MM.1S (cell line): ENCODE measurements at regions not wholly inside any gene's neighbourhood (a gene's known extent, or its start where the extent isn't known, plus 50 kb on each side); places are given as distances from the start of the nearest gene placed in this dataset.

ENCODE experiments used
- DNase-seq: peaks from one replicate; pipeline ENCODE4 v3.0.0-alpha.2; 2015
- H2AFZ ChIP-seq: fragments of 300-600 bp; sonication (generic); 2 replicates; pipeline ENCODE4 v1.6.0; 2016; ENCODE audit warnings: antibody characterized with exemption, low read length
- H3F3A ChIP-seq: fragments of 300-600 bp; sonication (generic); 2 replicates; pipeline ENCODE4 v1.6.1; 2016; ENCODE audit warnings: mild to moderate bottlenecking, antibody characterized with exemption, low read length, moderate library complexity, mixed read lengths; ENCODE audit not compliant: insufficient read depth
- H3K27ac ChIP-seq: fragments of 300-600 bp; sonication (generic); 2 replicates; pipeline ENCODE4 v1.5.1; 2016; ENCODE audit warnings: mild to moderate bottlenecking, low read length
- H3K27me3 ChIP-seq: fragments of 300-600 bp; sonication (generic); replicated peaks from 2 replicates; pipeline ENCODE4 v1.6.0; 2016; ENCODE audit warnings: low read length; ENCODE audit not compliant: insufficient read depth
- H3K36me3 ChIP-seq: fragments of 300-600 bp; sonication (generic); replicated peaks from 2 replicates; pipeline ENCODE4 v1.6.1; 2016; ENCODE audit warnings: mild to moderate bottlenecking, low read length, mixed read lengths; ENCODE audit not compliant: insufficient read depth
- H3K4me1 ChIP-seq: fragments of 300-600 bp; sonication (generic); 2 replicates; pipeline ENCODE4 v1.6.1; 2016; ENCODE audit warnings: low read length, mixed read lengths
- H3K4me2 ChIP-seq: fragments of 300-600 bp; sonication (generic); 2 replicates; pipeline ENCODE4 v1.6.0; 2016; ENCODE audit warnings: low read depth, low read length
- H3K4me3 ChIP-seq: fragments of 300-600 bp; sonication (generic); 2 replicates; pipeline ENCODE4 v1.5.1; 2016; ENCODE audit warnings: low read length, mixed read lengths
- H3K79me2 ChIP-seq: fragments of 300-600 bp; sonication (generic); 2 replicates; pipeline ENCODE4 v1.6.1; 2016; ENCODE audit warnings: mixed run types, low read length, mixed read lengths
- H3K9ac ChIP-seq: fragments of 300-600 bp; sonication (generic); 2 replicates; pipeline ENCODE4 v1.6.1; 2016; ENCODE audit warnings: low read length, mixed read lengths
- H3K9me2 ChIP-seq: fragments of 300-600 bp; sonication (generic); replicated peaks from 2 replicates; pipeline ENCODE4 v1.6.1; 2016; ENCODE audit warnings: mild to moderate bottlenecking, low read length, mixed read lengths; ENCODE audit not compliant: insufficient read depth
- H3K9me3 ChIP-seq: fragments of 300-600 bp; sonication (generic); replicated peaks from 2 replicates; pipeline ENCODE4 v1.6.1; 2016; ENCODE audit warnings: mild to moderate bottlenecking, low read length, mixed read lengths; ENCODE audit not compliant: insufficient read depth
- H4K20me1 ChIP-seq: fragments of 300-600 bp; sonication (generic); 2 replicates; pipeline ENCODE4 v1.6.1; 2016; ENCODE audit warnings: mild to moderate bottlenecking, low read length, moderate library complexity, mixed read lengths; ENCODE audit not compliant: insufficient read depth
- CTCF ChIP-seq: fragments of 300-600 bp; sonication (generic); IDR thresholded peaks from 2 replicates; pipeline ENCODE4 v1.5.1; 2016; ENCODE audit warnings: antibody characterized with exemption, low read length, mixed read lengths
- EZH2 ChIP-seq: fragments of 300-600 bp; sonication (generic); optimal IDR thresholded peaks from 2 replicates; pipeline ENCODE3; 2017; ENCODE audit warnings: low read depth, mild to moderate bottlenecking, antibody characterized with exemption, low read length, mixed read lengths
- EZH2phosphoT487 ChIP-seq: fragments of 300-600 bp; sonication (generic); IDR thresholded peaks from 2 replicates; pipeline ENCODE4 v1.6.1; 2018; ENCODE audit warnings: antibody characterized with exemption, low read length

DNA sequence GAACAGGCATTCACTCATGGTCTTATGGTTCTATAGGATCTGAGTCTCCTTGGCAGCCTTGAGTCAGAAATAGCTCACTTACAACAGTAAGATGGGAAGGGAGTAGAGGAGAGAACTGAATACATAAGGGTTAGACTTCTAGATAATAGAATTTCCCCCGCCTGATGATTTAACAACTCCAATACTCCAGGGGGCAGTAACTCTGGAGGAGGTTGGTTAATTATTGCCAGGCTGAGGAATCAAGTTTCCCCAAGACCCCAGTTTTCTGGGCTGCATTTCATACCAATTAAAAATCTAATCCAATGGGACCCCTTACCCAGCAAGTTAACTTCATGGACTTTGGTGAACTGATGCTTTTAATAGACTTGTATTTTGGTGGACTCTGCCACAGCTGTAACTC is 94.2 kb upstream of the MOCS1 start:
- Histone ChIP-seq H3K79me2 (no peaks in the 10 kb centered on the region), H3K27me3 (no peaks in the 10 kb centered on the region), H2AFZ (no peak overlapping the region), H3K9me3 (no peaks in the 10 kb centered on the region), H3K27ac (no peak overlapping the region), H3K36me3 (no peaks in the 10 kb centered on the region), H3K9me2 (no peaks in the 10 kb centered on the region), H4K20me1 (no peaks in the 10 kb centered on the region), H3K9ac (no peak overlapping the region), H3K4me1 (peaks cover 3% of the 10 kb centered on the region; the same call in 1 of the 2 replicates), H3K4me2 (no peak overlapping the region), H3K4me3 (no peak overlapping the region), H3F3A (no peaks in the 10 kb centered on the region)
- TF ChIP-seq EZH2 (no peak), CTCF (no peak), EZH2phosphoT487 (no peak)
- DNase-seq = no peak

DNA sequence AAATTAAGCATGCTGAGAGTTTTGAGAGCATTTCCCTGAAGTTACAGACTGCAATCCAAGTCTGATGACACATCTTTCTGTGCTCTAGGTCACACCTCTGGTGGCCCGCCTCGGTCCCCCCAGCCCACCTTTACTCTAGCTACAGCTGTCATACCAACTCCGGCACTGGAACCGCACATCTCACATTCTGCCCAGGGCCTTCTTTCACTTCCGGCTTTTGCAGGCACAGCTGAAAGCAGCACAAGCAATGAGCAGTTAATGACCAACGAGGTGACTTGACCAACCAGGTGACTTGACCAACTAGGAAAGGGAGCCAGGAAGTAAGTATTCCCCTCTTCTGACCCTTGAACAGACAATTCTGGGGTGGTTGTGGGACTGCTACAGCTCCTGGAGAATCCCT is 88.6 kb upstream of the MOCS1 start:
- Histone ChIP-seq H3K4me1 (peaks cover 15% of the 10 kb centered on the region), H3K4me2 (peak overlapping the region; percentile 45; the same call in 1 of the 2 replicates), H3K36me3 (no peaks in the 10 kb centered on the region), H3K9me3 (no peaks in the 10 kb centered on the region), H2AFZ (peak overlapping the region; percentile 47), H3K27me3 (no peaks in the 10 kb centered on the region), H3K9ac (no peak overlapping the region), H3K79me2 (no peaks in the 10 kb centered on the region), H3K9me2 (no peaks in the 10 kb centered on the region), H3F3A (no peaks in the 10 kb centered on the region), H3K27ac (peak overlapping the region; percentile 48; the same call in 1 of the 2 replicates), H3K4me3 (no peak overlapping the region), H4K20me1 (no peaks in the 10 kb centered on the region)
- TF ChIP-seq EZH2 (no peak), EZH2phosphoT487 (no peak), CTCF (no peak)
- DNase-seq = peak; percentile 80

- Histone ChIP-seq H3F3A (no peaks in the 10 kb centered on the region), H3K27ac (no peak overlapping the region), H3K36me3 (no peaks in the 10 kb centered on the region), H3K9me3 (no peaks in the 10 kb centered on the region), H3K27me3 (no peaks in the 10 kb centered on the region), H3K79me2 (no peaks in the 10 kb centered on the region), H2AFZ (no peak overlapping the region), H3K4me1 (peaks cover 15% of the 10 kb centered on the region), H3K4me2 (no peak overlapping the region), H4K20me1 (no peaks in the 10 kb centered on the region), H3K9me2 (no peaks in the 10 kb centered on the region), H3K4me3 (no peak overlapping the region), H3K9ac (no peak overlapping the region)
- DNase-seq = no peak
- TF ChIP-seq EZH2 (no peak), EZH2phosphoT487 (no peak), CTCF (no peak)
Observed at GRCh38 chr6:40020166-40020565, 85.9 kb upstream of the MOCS1 start.
